ENCODE measurements at regions not wholly inside any gene's neighbourhood (a gene's known extent, or its start where the extent isn't known, plus 50 kb on each side); places are given as distances from the start of the nearest gene placed in this dataset.

- Mint-ChIP-seq H3K4me1 (ENCODE audit: low read depth) (no peaks in the 10 kb centered on the region), H3K36me3 (ENCODE audit: low read depth) (no peaks in the 10 kb centered on the region), H3K27me3 (ENCODE audit: low read depth) (no peaks in the 10 kb centered on the region), H3K4me3 (no peak overlapping the region), H3K9me3 (no peaks in the 10 kb centered on the region), H3K27ac (no peak overlapping the region)
These were observed 767.7 kb downstream of the DTWD2 start for GRCh38 chr5:118220556-118221195.

- Mint-ChIP-seq H3K9me3 (peaks cover 28% of the 10 kb centered on the region), H3K4me3 (no peak overlapping the region), H3K36me3 (ENCODE audit: low read depth) (no peaks in the 10 kb centered on the region), H3K27ac (no peak overlapping the region), H3K27me3 (ENCODE audit: low read depth) (no peaks in the 10 kb centered on the region), H3K4me1 (ENCODE audit: low read depth) (no peaks in the 10 kb centered on the region)
These were observed 776.7 kb downstream of the DTWD2 start for GRCh38 chr5:118211606-118212005.

- Mint-ChIP-seq H3K9me3 (peaks cover 19% of the 10 kb centered on the region), H3K4me3 (no peak overlapping the region), H3K36me3 (ENCODE audit: low read depth) (no peaks in the 10 kb centered on the region), H3K27me3 (ENCODE audit: low read depth) (no peaks in the 10 kb centered on the region), H3K27ac (no peak overlapping the region), H3K4me1 (ENCODE audit: low read depth) (no peaks in the 10 kb centered on the region)
These were observed 780.3 kb downstream of the DTWD2 start for GRCh38 chr5:118208031-118208453.

DNA sequence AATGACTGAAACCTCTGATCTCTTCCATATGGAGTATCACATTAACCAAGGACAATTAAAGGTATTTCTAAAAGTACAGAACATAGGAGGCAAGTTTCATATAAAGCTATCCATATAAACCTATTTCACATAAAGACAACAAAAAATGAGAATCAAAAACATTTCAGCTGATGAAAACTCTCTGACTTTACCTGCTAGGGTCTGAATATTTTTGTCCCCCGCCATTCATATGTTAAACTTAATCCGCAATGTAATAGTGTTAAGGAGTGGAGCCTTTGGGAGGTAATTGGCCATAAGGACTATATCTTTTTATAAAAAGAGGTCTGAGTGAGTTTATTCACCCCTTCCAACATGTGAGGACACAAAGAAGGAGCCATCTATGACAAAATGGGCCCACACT is 788.5 kb downstream of the DTWD2 start:
- Mint-ChIP-seq H3K4me3 (no peak overlapping the region), H3K27me3 (ENCODE audit: low read depth) (no peaks in the 10 kb centered on the region), H3K27ac (no peak overlapping the region), H3K36me3 (ENCODE audit: low read depth) (no peaks in the 10 kb centered on the region), H3K4me1 (ENCODE audit: low read depth) (no peaks in the 10 kb centered on the region), H3K9me3 (no peaks in the 10 kb centered on the region)

GRCh38 chr5:118196229-118196628 is 792.1 kb downstream of the DTWD2 start:
- H3K36me3 Mint-ChIP-seq (ENCODE audit: low read depth) = no peaks in the 10 kb centered on the region
- no peaks in the 10 kb centered on the region for H3K27me3 Mint-ChIP-seq (ENCODE audit: low read depth)
- no peak overlapping the region for H3K27ac Mint-ChIP-seq
- no peak overlapping the region for H3K4me3 Mint-ChIP-seq
- H3K9me3 Mint-ChIP-seq = no peaks in the 10 kb centered on the region
- no peaks in the 10 kb centered on the region for H3K4me1 Mint-ChIP-seq (ENCODE audit: low read depth)

DNA sequence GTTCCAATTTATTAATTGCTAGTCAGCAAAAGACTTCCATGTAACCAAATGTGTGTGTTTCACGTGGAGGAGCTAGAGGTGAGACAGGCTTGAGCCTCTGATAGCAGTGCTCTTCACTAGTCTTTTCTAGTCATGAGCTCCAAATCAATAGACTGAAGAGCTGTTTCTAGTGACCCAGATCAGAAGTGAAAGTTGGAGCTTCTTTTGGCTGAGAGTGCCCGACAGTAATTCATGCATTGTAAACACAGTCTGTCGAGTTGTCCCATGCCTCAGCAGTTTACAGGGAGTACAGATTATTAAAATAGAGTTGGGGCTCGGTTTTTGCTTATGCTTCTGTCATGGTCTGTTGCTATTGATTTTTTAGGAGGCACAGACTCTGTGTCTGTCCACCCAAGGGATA is 793.1 kb downstream of the DTWD2 start:
- Mint-ChIP-seq H3K9me3 (no peaks in the 10 kb centered on the region), H3K27me3 (ENCODE audit: low read depth) (no peaks in the 10 kb centered on the region), H3K4me1 (ENCODE audit: low read depth) (no peaks in the 10 kb centered on the region), H3K36me3 (ENCODE audit: low read depth) (no peaks in the 10 kb centered on the region), H3K27ac (no peak overlapping the region), H3K4me3 (no peak overlapping the region)

- H3K4me3 Mint-ChIP-seq = no peak overlapping the region
- no peaks in the 10 kb centered on the region for H3K27me3 Mint-ChIP-seq (ENCODE audit: low read depth)
- H3K9me3 Mint-ChIP-seq = no peaks in the 10 kb centered on the region
- H3K36me3 Mint-ChIP-seq (ENCODE audit: low read depth) = no peaks in the 10 kb centered on the region
- H3K27ac Mint-ChIP-seq = no peak overlapping the region
- H3K4me1 Mint-ChIP-seq (ENCODE audit: low read depth) = no peaks in the 10 kb centered on the region
These were observed 795.0 kb downstream of the DTWD2 start for GRCh38 chr5:118193194-118193905.

DNA sequence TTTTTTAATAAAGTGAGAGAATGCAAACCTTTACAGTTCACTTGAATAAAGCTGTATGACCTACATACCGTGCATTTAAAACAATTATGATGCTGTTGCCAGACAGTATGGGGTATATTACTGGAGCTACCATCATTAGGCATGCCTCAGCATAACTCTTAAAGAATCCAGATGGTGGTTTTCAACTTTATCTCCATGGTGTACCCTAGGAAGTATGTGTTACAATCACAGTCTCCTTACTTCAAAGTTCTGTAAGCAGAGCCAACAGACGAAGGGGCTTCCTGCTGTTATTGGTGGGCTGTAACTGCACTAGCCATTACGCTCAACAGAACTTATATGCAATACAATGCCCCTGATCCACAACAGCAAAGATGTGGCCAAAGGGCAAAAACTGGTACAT is 803.3 kb downstream of the DTWD2 start:
- no peaks in the 10 kb centered on the region for H3K27me3 Mint-ChIP-seq (ENCODE audit: low read depth)
- no peaks in the 10 kb centered on the region for H3K9me3 Mint-ChIP-seq
- H3K36me3 Mint-ChIP-seq (ENCODE audit: low read depth) = no peaks in the 10 kb centered on the region
- H3K4me1 Mint-ChIP-seq (ENCODE audit: low read depth) = no peaks in the 10 kb centered on the region
- H3K4me3 Mint-ChIP-seq = no peak overlapping the region
- no peak overlapping the region for H3K27ac Mint-ChIP-seq

DNA sequence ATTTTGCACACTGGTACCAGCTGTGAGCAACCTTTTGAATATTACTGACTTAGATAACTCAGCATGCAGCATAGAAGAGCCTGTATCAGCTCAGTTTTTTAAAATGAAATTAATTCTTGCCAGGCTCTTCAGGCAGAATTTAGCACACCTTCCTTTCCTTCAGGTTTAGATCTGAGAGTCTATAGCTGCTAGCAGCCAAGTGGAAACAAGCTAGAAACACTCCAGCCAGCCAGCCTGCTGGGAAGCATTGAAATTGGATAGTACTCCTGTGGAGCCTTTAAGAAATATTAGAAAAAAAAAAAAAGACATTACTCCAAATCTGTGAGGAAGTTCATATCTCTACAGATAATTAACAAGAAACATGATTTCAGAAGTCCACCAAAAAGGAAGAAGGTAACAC is 812.2 kb downstream of the DTWD2 start:
- H3K27me3 Mint-ChIP-seq (ENCODE audit: low read depth) = no peaks in the 10 kb centered on the region
- H3K27ac Mint-ChIP-seq = no peak overlapping the region
- no peak overlapping the region for H3K4me3 Mint-ChIP-seq
- peaks cover 4% of the 10 kb centered on the region for H3K9me3 Mint-ChIP-seq
- no peaks in the 10 kb centered on the region for H3K36me3 Mint-ChIP-seq (ENCODE audit: low read depth)
- H3K4me1 Mint-ChIP-seq (ENCODE audit: low read depth) = no peaks in the 10 kb centered on the region

- Mint-ChIP-seq H3K9me3 (peaks cover 4% of the 10 kb centered on the region), H3K27me3 (ENCODE audit: low read depth) (no peaks in the 10 kb centered on the region), H3K4me1 (ENCODE audit: low read depth) (no peaks in the 10 kb centered on the region), H3K36me3 (ENCODE audit: low read depth) (no peaks in the 10 kb centered on the region), H3K27ac (no peak overlapping the region), H3K4me3 (no peak overlapping the region)
These were observed 813.7 kb downstream of the DTWD2 start for GRCh38 chr5:118174671-118175070.

DNA sequence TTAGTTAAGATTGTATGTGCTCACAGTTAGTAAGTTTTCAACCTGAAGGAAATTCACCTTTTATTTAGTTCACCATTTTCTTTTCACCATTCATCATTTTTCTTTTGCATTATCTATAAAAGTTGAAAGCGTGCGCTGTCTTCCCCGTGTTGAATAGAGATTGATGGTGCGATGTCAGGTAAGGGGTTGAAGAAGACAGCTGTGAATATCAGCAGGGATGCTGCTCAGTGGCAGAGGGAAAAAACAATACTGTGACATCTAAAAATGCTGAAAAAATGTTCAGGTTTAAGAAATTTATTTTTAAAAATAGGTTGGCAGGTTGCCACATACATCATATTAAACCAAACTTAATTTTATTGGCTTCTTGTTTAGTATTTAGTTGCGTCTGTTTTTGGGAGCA is 815.0 kb downstream of the DTWD2 start:
- no peaks in the 10 kb centered on the region for H3K4me1 Mint-ChIP-seq (ENCODE audit: low read depth)
- H3K27me3 Mint-ChIP-seq (ENCODE audit: low read depth) = no peaks in the 10 kb centered on the region
- H3K9me3 Mint-ChIP-seq = peaks cover 4% of the 10 kb centered on the region
- no peaks in the 10 kb centered on the region for H3K36me3 Mint-ChIP-seq (ENCODE audit: low read depth)
- H3K27ac Mint-ChIP-seq = no peak overlapping the region
- no peak overlapping the region for H3K4me3 Mint-ChIP-seq

DNA sequence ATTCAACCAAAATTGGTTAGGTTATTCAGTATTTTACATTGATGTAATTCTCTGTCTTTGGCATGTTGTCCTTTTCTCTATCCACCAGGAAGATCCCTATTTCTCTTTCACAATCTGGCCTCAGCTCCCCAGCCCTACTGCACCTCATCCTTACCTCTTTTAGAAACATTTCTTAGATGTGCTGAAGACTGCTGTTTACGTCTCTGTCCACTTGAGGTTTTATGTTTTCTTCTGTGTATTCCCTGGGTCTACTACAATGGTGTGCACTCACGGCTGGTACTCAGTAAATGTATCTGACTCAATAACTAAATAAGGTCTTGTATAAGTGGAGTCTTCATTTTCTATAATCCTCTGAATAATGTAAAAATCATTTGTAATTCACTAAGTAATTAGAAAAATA is 822.7 kb downstream of the DTWD2 start:
- Mint-ChIP-seq H3K9me3 (no peaks in the 10 kb centered on the region), H3K4me1 (ENCODE audit: low read depth) (no peaks in the 10 kb centered on the region), H3K27me3 (ENCODE audit: low read depth) (no peaks in the 10 kb centered on the region), H3K36me3 (ENCODE audit: low read depth) (no peaks in the 10 kb centered on the region), H3K4me3 (no peak overlapping the region), H3K27ac (no peak overlapping the region)

- H3K27me3 Mint-ChIP-seq (ENCODE audit: low read depth) = no peaks in the 10 kb centered on the region
- no peak overlapping the region for H3K27ac Mint-ChIP-seq
- H3K4me3 Mint-ChIP-seq = no peak overlapping the region
- peaks cover 16% of the 10 kb centered on the region for H3K9me3 Mint-ChIP-seq
- no peaks in the 10 kb centered on the region for H3K36me3 Mint-ChIP-seq (ENCODE audit: low read depth)
- no peaks in the 10 kb centered on the region for H3K4me1 Mint-ChIP-seq (ENCODE audit: low read depth)
These were observed 832.2 kb downstream of the DTWD2 start for GRCh38 chr5:118156181-118156580.

- H3K27ac Mint-ChIP-seq = no peak overlapping the region
- peaks cover 13% of the 10 kb centered on the region for H3K9me3 Mint-ChIP-seq
- H3K4me3 Mint-ChIP-seq = no peak overlapping the region
- no peaks in the 10 kb centered on the region for H3K4me1 Mint-ChIP-seq (ENCODE audit: low read depth)
- H3K36me3 Mint-ChIP-seq (ENCODE audit: low read depth) = no peaks in the 10 kb centered on the region
- H3K27me3 Mint-ChIP-seq (ENCODE audit: low read depth) = no peaks in the 10 kb centered on the region
These were observed 841.5 kb downstream of the DTWD2 start for GRCh38 chr5:118146824-118147223.

- Mint-ChIP-seq H3K4me1 (ENCODE audit: low read depth) (no peaks in the 10 kb centered on the region), H3K36me3 (ENCODE audit: low read depth) (no peaks in the 10 kb centered on the region), H3K9me3 (peaks cover 6% of the 10 kb centered on the region), H3K27me3 (ENCODE audit: low read depth) (no peaks in the 10 kb centered on the region), H3K4me3 (no peak overlapping the region), H3K27ac (no peak overlapping the region)
These were observed 843.8 kb downstream of the DTWD2 start for GRCh38 chr5:118144540-118144939.
